MM.1S (cell line): ENCODE measurements at regions not wholly inside any gene's neighbourhood (a gene's known extent, or its start where the extent isn't known, plus 50 kb on each side); places are given as distances from the start of the nearest gene placed in this dataset.

Experiments
- CTCF ChIP-seq: fragments of 300-600 bp; sonication (generic); IDR thresholded peaks from 2 replicates; pipeline ENCODE4 v1.5.1; 2016; ENCODE audit warnings: antibody characterized with exemption, low read length, mixed read lengths
- EZH2 ChIP-seq: fragments of 300-600 bp; sonication (generic); optimal IDR thresholded peaks from 2 replicates; pipeline ENCODE3; 2017; ENCODE audit warnings: low read depth, mild to moderate bottlenecking, antibody characterized with exemption, low read length, mixed read lengths

GRCh38 chr5:3249401-3249800 lies 346.2 kb upstream of the IRX1 start:
- no peak for TF ChIP-seq CTCF
- TF ChIP-seq EZH2, result no peak
